WTC11 (cell line): ENCODE measurements at regions not wholly inside any gene's neighbourhood (a gene's known extent, or its start where the extent isn't known, plus 50 kb on each side); places are given as distances from the start of the nearest gene placed in this dataset.

Source experiments
- ATAC-seq: fragments of 200-7000 bp; cut with Tn5 transposase; 2 replicates; pipeline ENCODE4 v1.10.0; 2021; ENCODE audit warnings: mild to moderate bottlenecking, moderate library complexity
- CTCF ChIA-PET: fragments of 300-600 bp; sonication (Branson Sonifier 250); formaldehyde crosslinking; loops from one replicate; lab custom pipeline; 2021; ENCODE audit warnings: antibody characterized with exemption; lab: Charles Lee
- POLR2A ChIA-PET: fragments of 350-600 bp; sonication (Branson Sonifier 250); formaldehyde crosslinking; loops from one replicate; lab custom pipeline; 2021; ENCODE audit warnings: antibody characterized with exemption; lab: Charles Lee
- DNase-seq: peaks from one replicate; pipeline ENCODE4 v3.0.0; 2021; ENCODE audit warnings: low spot score
- H3K27ac Mint-ChIP-seq: 2 replicates; pipeline ENCODE4 v1.8.0; 2021; ENCODE audit warnings: mixed read lengths
- H3K27me3 Mint-ChIP-seq: 2 replicates; pipeline ENCODE4 v1.8.0; 2021; ENCODE audit warnings: low read depth, mild to moderate bottlenecking, moderate library complexity, mixed read lengths
- H3K36me3 Mint-ChIP-seq: 2 replicates; pipeline ENCODE4 v1.8.0; 2021; ENCODE audit warnings: mixed read lengths
- H3K4me1 Mint-ChIP-seq: 2 replicates; pipeline ENCODE4 v1.8.0; 2022; ENCODE audit warnings: mixed read lengths
- H3K4me3 Mint-ChIP-seq: 2 replicates; pipeline ENCODE4 v1.8.0; 2021; ENCODE audit warnings: mild to moderate bottlenecking, moderate library complexity, mixed read lengths
- H3K9me3 Mint-ChIP-seq: 2 replicates; pipeline ENCODE4 v1.8.0; 2021; ENCODE audit warnings: mixed read lengths
- CBFB ChIP-seq: sonication (generic); formaldehyde crosslinking; IDR thresholded peaks from 2 replicates; pipeline ENCODE4 v1.8.1; 2022; ENCODE audit warnings: mild to moderate bottlenecking, low read depth, missing genetic modification reagents
- CREB1 ChIP-seq: sonication (generic); formaldehyde crosslinking; IDR thresholded peaks from 2 replicates; pipeline ENCODE4 v1.8.0; 2023; ENCODE audit warnings: mild to moderate bottlenecking, missing genetic modification reagents
- ESRRA ChIP-seq: sonication (generic); formaldehyde crosslinking; IDR thresholded peaks from 2 replicates; pipeline ENCODE4 v1.8.1; 2022; ENCODE audit warnings: mild to moderate bottlenecking, missing genetic modification reagents, borderline replicate concordance
- ETV6 ChIP-seq: sonication (generic); formaldehyde crosslinking; IDR thresholded peaks from 2 replicates; pipeline ENCODE4 v1.8.1; 2022; ENCODE audit warnings: mild to moderate bottlenecking, missing genetic modification reagents
- FOXJ3 ChIP-seq: sonication (generic); formaldehyde crosslinking; IDR thresholded peaks from 2 replicates; pipeline ENCODE4 v1.9.0; 2021; ENCODE audit warnings: missing genetic modification reagents, mild to moderate bottlenecking, borderline replicate concordance
- GABPB1 ChIP-seq: sonication (generic); formaldehyde crosslinking; IDR thresholded peaks from 2 replicates; pipeline ENCODE4 v1.8.1; 2023; ENCODE audit warnings: mild to moderate bottlenecking, missing genetic modification reagents
- GTF2I ChIP-seq: fragments of 250-450 bp; sonication (Bioruptor Pico); conservative IDR thresholded peaks from 2 replicates; pipeline ENCODE4 v1.4.0; 2021; ENCODE audit warnings: mild to moderate bottlenecking
- IRF2 ChIP-seq: sonication (generic); formaldehyde crosslinking; IDR thresholded peaks from 2 replicates; pipeline ENCODE4 v1.8.0; 2022; ENCODE audit warnings: low read depth, missing genetic modification reagents, borderline replicate concordance
- MYBL2 ChIP-seq: sonication (generic); formaldehyde crosslinking; IDR thresholded peaks from 2 replicates; pipeline ENCODE4 v1.8.1; 2023; ENCODE audit warnings: mild to moderate bottlenecking, moderate library complexity, missing genetic modification reagents
- NFE2L1 ChIP-seq: sonication (generic); formaldehyde crosslinking; IDR thresholded peaks from 2 replicates; pipeline ENCODE4 v1.8.1; 2023; ENCODE audit warnings: missing genetic modification reagents
- NR2C2 ChIP-seq: sonication (generic); formaldehyde crosslinking; IDR thresholded peaks from 2 replicates; pipeline ENCODE4 v1.8.0; 2022; ENCODE audit warnings: mild to moderate bottlenecking, missing genetic modification reagents
- OVOL2 ChIP-seq: fragments of 250-450 bp; sonication (Bioruptor Pico); IDR thresholded peaks from 2 replicates; pipeline ENCODE4 v1.9.0; 2021; ENCODE audit warnings: mild to moderate bottlenecking, borderline replicate concordance
- PRRX2 ChIP-seq: fragments of 250-450 bp; sonication (Bioruptor Pico); IDR thresholded peaks from 2 replicates; pipeline ENCODE4 v1.8.0; 2021; ENCODE audit warnings: mild to moderate bottlenecking
- SMAD4 ChIP-seq: sonication (generic); formaldehyde crosslinking; IDR thresholded peaks from 2 replicates; pipeline ENCODE4 v1.8.0; 2022; ENCODE audit warnings: mild to moderate bottlenecking, missing genetic modification reagents
- SP1 ChIP-seq: sonication (generic); formaldehyde crosslinking; conservative IDR thresholded peaks from 2 replicates; pipeline ENCODE4 v1.8.1; 2022; ENCODE audit warnings: missing genetic modification reagents
- TEAD1 ChIP-seq: sonication (generic); formaldehyde crosslinking; IDR thresholded peaks from 2 replicates; pipeline ENCODE4 v1.8.0; 2022; ENCODE audit warnings: mild to moderate bottlenecking, missing genetic modification reagents
- TP53 ChIP-seq: sonication (generic); formaldehyde crosslinking; IDR thresholded peaks from 2 replicates; pipeline ENCODE4 v1.8.1; 2023; ENCODE audit warnings: mild to moderate bottlenecking, missing genetic modification reagents
- ZBTB21 ChIP-seq: sonication (generic); formaldehyde crosslinking; IDR thresholded peaks from 2 replicates; pipeline ENCODE4 v1.8.1; 2023; ENCODE audit warnings: mild to moderate bottlenecking, missing genetic modification reagents, borderline replicate concordance
- ZNF138 ChIP-seq: sonication (generic); formaldehyde crosslinking; conservative IDR thresholded peaks from 2 replicates; pipeline ENCODE4 v1.8.1; 2022; ENCODE audit warnings: mild to moderate bottlenecking, moderate library complexity, missing genetic modification reagents
- ZNF219 ChIP-seq: sonication (generic); formaldehyde crosslinking; IDR thresholded peaks from 2 replicates; pipeline ENCODE4 v1.8.0; 2023; ENCODE audit warnings: missing genetic modification reagents, mild to moderate bottlenecking, borderline replicate concordance
- ZNF263 ChIP-seq: sonication (generic); formaldehyde crosslinking; IDR thresholded peaks from 2 replicates; pipeline ENCODE4 v1.8.1; 2022; ENCODE audit warnings: low read depth, mild to moderate bottlenecking, moderate library complexity, missing genetic modification reagents
- ZNF423 ChIP-seq: fragments of 250-450 bp; sonication (Bioruptor Pico); IDR thresholded peaks from 2 replicates; pipeline ENCODE4 v2.1.2; 2022; ENCODE audit warnings: mild to moderate bottlenecking, moderate library complexity
- TF ChIP-seq, protein P1 (sequence below): fragments of 250-450 bp; sonication (Bioruptor Pico); IDR thresholded peaks from 2 replicates; pipeline ENCODE4 v1.9.0; 2021; ENCODE audit warnings: moderate library complexity, mild to moderate bottlenecking, inconsistent platforms, borderline replicate concordance
- TF ChIP-seq, protein P2 (sequence below): sonication (generic); formaldehyde crosslinking; IDR thresholded peaks from 2 replicates; pipeline ENCODE4 v1.8.1; 2023; ENCODE audit warnings: mild to moderate bottlenecking, moderate library complexity, missing genetic modification reagents
- TF ChIP-seq, protein P3 (sequence below): sonication (generic); formaldehyde crosslinking; IDR thresholded peaks from 2 replicates; pipeline ENCODE4 v1.8.1; 2022; ENCODE audit warnings: low read depth, missing genetic modification reagents, borderline replicate concordance
- TF ChIP-seq, protein P4 (sequence below): sonication (generic); formaldehyde crosslinking; IDR thresholded peaks from 2 replicates; pipeline ENCODE4 v1.8.0; 2022; ENCODE audit warnings: mild to moderate bottlenecking, missing genetic modification reagents
- TF ChIP-seq, protein P5 (sequence below): sonication (generic); formaldehyde crosslinking; IDR thresholded peaks from 2 replicates; pipeline ENCODE4 v1.8.1; 2023; ENCODE audit warnings: mild to moderate bottlenecking, missing genetic modification reagents, borderline replicate concordance
- TF ChIP-seq, protein P6 (sequence below): fragments of 250-450 bp; sonication (Bioruptor Pico); IDR thresholded peaks from 2 replicates; pipeline ENCODE4 v1.8.0; 2021; ENCODE audit warnings: mild to moderate bottlenecking

DNA sequence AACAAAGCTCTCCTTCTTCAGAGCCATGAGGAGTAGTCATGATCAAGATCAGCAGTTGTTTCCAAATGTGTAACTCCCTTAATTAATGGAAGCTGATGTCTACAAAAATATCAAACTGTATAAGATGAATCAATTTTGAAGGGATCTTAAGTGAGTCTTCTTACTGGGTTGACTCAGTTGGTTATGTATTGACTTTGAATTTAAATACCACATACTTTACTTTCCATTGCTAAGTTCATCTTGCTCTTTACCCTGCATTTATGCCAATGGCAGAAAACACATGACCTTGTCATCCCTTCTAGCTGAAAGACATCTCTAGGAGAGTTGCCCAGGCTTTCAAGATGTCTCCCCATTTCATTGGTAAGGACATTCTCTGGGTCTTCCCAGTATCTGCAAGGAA is 123.2 kb upstream of the STMND1 start:
- POLR2A ChIA-PET, result no interaction called here
- Mint-ChIP-seq H3K4me3 (no peak overlapping the region), H3K36me3 (no peaks in the 10 kb centered on the region), H3K27ac (no peak overlapping the region)
- ATAC-seq, result no peak
- TF ChIP-seq FOXJ3 (CRISPR knock-in tag) (no peak), TP53 (CRISPR knock-in tag) (no peak), NR2C2 (CRISPR knock-in tag) (no peak), ZBTB21 (CRISPR knock-in tag) (no peak), ETV6 (CRISPR knock-in tag) (no peak), IRF2 (CRISPR knock-in tag) (no peak), GTF2I (CRISPR knock-in tag) (no peak), ZNF423 (CRISPR knock-in tag) (no peak), SMAD4 (no peak), CBFB (CRISPR knock-in tag) (no peak), PRRX2 (no peak), CREB1 (CRISPR knock-in tag) (no peak), MYBL2 (no peak), ZNF219 (CRISPR knock-in tag) (no peak), ZNF138 (CRISPR knock-in tag) (no peak)
- TF ChIP-seq, protein P1, sequence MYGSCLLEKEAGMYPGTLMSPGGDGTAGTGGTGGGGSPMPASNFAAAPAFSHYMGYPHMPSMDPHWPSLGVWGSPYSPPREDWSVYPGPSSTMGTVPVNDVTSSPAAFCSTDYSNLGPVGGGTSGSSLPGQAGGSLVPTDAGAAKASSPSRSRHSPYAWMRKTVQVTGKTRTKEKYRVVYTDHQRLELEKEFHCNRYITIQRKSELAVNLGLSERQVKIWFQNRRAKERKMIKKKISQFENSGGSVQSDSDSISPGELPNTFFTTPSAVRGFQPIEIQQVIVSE (CRISPR knock-in tag), result no peak
- TF ChIP-seq, protein P2, sequence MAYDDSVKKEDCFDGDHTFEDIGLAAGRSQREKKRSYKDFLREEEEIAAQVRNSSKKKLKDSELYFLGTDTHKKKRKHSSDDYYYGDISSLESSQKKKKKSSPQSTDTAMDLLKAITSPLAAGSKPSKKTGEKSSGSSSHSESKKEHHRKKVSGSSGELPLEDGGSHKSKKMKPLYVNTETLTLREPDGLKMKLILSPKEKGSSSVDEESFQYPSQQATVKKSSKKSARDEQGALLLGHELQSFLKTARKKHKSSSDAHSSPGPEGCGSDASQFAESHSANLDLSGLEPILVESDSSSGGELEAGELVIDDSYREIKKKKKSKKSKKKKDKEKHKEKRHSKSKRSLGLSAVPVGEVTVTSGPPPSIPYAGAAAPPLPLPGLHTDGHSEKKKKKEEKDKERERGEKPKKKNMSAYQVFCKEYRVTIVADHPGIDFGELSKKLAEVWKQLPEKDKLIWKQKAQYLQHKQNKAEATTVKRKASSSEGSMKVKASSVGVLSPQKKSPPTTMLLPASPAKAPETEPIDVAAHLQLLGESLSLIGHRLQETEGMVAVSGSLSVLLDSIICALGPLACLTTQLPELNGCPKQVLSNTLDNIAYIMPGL (CRISPR knock-in tag), result no peak
- TF ChIP-seq, protein P3, sequence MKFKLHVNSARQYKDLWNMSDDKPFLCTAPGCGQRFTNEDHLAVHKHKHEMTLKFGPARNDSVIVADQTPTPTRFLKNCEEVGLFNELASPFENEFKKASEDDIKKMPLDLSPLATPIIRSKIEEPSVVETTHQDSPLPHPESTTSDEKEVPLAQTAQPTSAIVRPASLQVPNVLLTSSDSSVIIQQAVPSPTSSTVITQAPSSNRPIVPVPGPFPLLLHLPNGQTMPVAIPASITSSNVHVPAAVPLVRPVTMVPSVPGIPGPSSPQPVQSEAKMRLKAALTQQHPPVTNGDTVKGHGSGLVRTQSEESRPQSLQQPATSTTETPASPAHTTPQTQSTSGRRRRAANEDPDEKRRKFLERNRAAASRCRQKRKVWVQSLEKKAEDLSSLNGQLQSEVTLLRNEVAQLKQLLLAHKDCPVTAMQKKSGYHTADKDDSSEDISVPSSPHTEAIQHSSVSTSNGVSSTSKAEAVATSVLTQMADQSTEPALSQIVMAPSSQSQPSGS (CRISPR knock-in tag), result no peak
- TF ChIP-seq, all 79 proteins: peak for 0
- H3K4me1 Mint-ChIP-seq, result no peaks in the 10 kb centered on the region
- peaks cover 5% of the 10 kb centered on the region for H3K9me3 Mint-ChIP-seq
- no peak for DNase-seq
- H3K27me3 Mint-ChIP-seq, result no peaks in the 10 kb centered on the region
- CTCF ChIA-PET, result interaction anchor here (1.9 kb wide), 1 partner anchor 14 kb away, joined by 9 read pairs; no protein-coding TSS in a partner anchor

DNA sequence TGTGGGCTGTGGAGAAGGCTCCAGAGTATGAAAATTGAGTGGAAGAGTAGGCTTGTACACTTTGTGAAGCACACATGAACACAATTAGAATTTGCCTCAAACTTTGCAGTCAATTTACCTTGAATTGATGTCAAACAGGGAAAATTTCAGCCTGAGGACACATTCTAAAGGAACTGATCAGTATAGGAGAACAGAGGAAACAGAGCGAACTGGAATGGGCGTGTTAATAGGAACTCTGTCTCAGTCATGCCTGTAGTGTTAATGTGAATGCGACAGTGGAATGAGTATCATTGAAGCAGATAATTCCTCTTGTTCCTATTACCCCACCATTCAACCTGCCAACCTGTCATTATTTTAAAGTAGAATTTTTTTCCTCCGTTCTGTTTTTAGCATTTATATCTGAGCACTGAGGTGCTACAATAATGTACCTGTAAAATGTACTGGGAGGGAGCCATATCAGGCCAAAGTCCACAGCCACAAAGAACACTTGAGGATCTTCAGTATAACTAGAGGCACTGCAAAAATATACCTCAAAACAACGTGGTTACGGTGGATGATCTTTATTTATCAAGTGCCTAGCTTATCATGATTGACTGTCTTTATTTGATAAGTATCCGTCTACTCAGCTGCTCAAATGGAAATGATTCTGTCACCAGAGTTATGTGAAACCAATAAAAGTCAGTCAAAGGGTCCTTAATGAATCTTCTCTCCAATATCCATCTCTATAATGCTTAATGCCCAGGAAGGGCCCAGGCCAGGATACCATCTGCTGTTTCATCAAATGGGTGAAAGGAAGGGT is 125.3 kb upstream of the STMND1 start:
- POLR2A ChIA-PET, result no interaction called here
- ATAC-seq, result no peak
- CTCF ChIA-PET, result no interaction called here
- H3K4me1 Mint-ChIP-seq, result no peaks in the 10 kb centered on the region
- H3K27ac Mint-ChIP-seq, result no peak overlapping the region
- no peaks in the 10 kb centered on the region for H3K27me3 Mint-ChIP-seq
- no peak overlapping the region for H3K4me3 Mint-ChIP-seq
- H3K9me3 Mint-ChIP-seq, result peaks cover 5% of the 10 kb centered on the region
- no peak for DNase-seq
- no peaks in the 10 kb centered on the region for H3K36me3 Mint-ChIP-seq
- TF ChIP-seq GABPB1, result no peak
- no peak for TF ChIP-seq SP1 (CRISPR knock-in tag)
- TF ChIP-seq OVOL2, result no peak
- no peak for TF ChIP-seq NFE2L1
- no peak for TF ChIP-seq ZNF423 (CRISPR knock-in tag)
- TF ChIP-seq TEAD1 (CRISPR knock-in tag), result no peak
- TF ChIP-seq ZNF138 (CRISPR knock-in tag), result no peak
- TF ChIP-seq, protein P4, sequence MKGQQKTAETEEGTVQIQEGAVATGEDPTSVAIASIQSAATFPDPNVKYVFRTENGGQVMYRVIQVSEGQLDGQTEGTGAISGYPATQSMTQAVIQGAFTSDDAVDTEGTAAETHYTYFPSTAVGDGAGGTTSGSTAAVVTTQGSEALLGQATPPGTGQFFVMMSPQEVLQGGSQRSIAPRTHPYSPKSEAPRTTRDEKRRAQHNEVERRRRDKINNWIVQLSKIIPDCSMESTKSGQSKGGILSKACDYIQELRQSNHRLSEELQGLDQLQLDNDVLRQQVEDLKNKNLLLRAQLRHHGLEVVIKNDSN (CRISPR knock-in tag), result no peak
- TF ChIP-seq, protein P5, sequence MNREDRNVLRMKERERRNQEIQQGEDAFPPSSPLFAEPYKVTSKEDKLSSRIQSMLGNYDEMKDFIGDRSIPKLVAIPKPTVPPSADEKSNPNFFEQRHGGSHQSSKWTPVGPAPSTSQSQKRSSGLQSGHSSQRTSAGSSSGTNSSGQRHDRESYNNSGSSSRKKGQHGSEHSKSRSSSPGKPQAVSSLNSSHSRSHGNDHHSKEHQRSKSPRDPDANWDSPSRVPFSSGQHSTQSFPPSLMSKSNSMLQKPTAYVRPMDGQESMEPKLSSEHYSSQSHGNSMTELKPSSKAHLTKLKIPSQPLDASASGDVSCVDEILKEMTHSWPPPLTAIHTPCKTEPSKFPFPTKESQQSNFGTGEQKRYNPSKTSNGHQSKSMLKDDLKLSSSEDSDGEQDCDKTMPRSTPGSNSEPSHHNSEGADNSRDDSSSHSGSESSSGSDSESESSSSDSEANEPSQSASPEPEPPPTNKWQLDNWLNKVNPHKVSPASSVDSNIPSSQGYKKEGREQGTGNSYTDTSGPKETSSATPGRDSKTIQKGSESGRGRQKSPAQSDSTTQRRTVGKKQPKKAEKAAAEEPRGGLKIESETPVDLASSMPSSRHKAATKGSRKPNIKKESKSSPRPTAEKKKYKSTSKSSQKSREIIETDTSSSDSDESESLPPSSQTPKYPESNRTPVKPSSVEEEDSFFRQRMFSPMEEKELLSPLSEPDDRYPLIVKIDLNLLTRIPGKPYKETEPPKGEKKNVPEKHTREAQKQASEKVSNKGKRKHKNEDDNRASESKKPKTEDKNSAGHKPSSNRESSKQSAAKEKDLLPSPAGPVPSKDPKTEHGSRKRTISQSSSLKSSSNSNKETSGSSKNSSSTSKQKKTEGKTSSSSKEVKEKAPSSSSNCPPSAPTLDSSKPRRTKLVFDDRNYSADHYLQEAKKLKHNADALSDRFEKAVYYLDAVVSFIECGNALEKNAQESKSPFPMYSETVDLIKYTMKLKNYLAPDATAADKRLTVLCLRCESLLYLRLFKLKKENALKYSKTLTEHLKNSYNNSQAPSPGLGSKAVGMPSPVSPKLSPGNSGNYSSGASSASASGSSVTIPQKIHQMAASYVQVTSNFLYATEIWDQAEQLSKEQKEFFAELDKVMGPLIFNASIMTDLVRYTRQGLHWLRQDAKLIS (CRISPR knock-in tag), result no peak
- TF ChIP-seq ESRRA (CRISPR knock-in tag), result no peak
- TF ChIP-seq ZNF263, result no peak
- TF ChIP-seq, protein P6, sequence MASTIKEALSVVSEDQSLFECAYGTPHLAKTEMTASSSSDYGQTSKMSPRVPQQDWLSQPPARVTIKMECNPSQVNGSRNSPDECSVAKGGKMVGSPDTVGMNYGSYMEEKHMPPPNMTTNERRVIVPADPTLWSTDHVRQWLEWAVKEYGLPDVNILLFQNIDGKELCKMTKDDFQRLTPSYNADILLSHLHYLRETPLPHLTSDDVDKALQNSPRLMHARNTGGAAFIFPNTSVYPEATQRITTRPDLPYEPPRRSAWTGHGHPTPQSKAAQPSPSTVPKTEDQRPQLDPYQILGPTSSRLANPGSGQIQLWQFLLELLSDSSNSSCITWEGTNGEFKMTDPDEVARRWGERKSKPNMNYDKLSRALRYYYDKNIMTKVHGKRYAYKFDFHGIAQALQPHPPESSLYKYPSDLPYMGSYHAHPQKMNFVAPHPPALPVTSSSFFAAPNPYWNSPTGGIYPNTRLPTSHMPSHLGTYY (CRISPR knock-in tag), result no peak
